ENCODE measurements at regions not wholly inside any gene's neighbourhood (a gene's known extent, or its start where the extent isn't known, plus 50 kb on each side); places are given as distances from the start of the nearest gene placed in this dataset.
"Not testable (repeated sequence)": the region's sequence is repeated elsewhere in the genome, so short reads cannot be mapped to it uniquely, and the experiment has no call there.

GRCh38 chr2:5022061-5022460 lies 670.1 kb upstream of the SOX11 start:
- in situ Hi-C loops (cut with HindIII; ENCODE audit: low pct_ligation_motif_present, low pct_unique_long_range_greater_than_20kb, low sequenced_read_pairs): no loop called here
- no peak for DNase-seq

GRCh38 chr2:5022708-5023635 lies 669.2 kb upstream of the SOX11 start:
- DNase-seq; in situ Hi-C loops (cut with HindIII; ENCODE audit: low pct_ligation_motif_present, low pct_unique_long_range_greater_than_20kb, low sequenced_read_pairs): not testable (repeated sequence)

- DNase-seq: no peak
- in situ Hi-C loops (cut with HindIII; ENCODE audit: low pct_ligation_motif_present, low pct_unique_long_range_greater_than_20kb, low sequenced_read_pairs): no loop called here
Measured at GRCh38 chr2:5026571-5027234, 665.5 kb upstream of the SOX11 start.

- no peak for DNase-seq
- in situ Hi-C loops (cut with HindIII; ENCODE audit: low pct_ligation_motif_present, low pct_unique_long_range_greater_than_20kb, low sequenced_read_pairs): no loop called here
Measured at GRCh38 chr2:5035057-5035488, 657.1 kb upstream of the SOX11 start.

- DNase-seq: no peak
- in situ Hi-C loops (cut with HindIII; ENCODE audit: low pct_ligation_motif_present, low pct_unique_long_range_greater_than_20kb, low sequenced_read_pairs): no loop called here
Measured at GRCh38 chr2:5036256-5036655, 655.9 kb upstream of the SOX11 start.

- DNase-seq: no peak
- in situ Hi-C loops (cut with HindIII; ENCODE audit: low pct_ligation_motif_present, low pct_unique_long_range_greater_than_20kb, low sequenced_read_pairs): no loop called here
Measured at GRCh38 chr2:5039241-5039975, 652.8 kb upstream of the SOX11 start.

- DNase-seq: no peak
- in situ Hi-C loops (cut with HindIII; ENCODE audit: low pct_ligation_motif_present, low pct_unique_long_range_greater_than_20kb, low sequenced_read_pairs): no loop called here
Measured at GRCh38 chr2:5040571-5040970, 651.6 kb upstream of the SOX11 start.

- in situ Hi-C loops (cut with HindIII; ENCODE audit: low pct_ligation_motif_present, low pct_unique_long_range_greater_than_20kb, low sequenced_read_pairs): no loop called here
- no peak for DNase-seq
Measured at GRCh38 chr2:5041501-5041900, 650.7 kb upstream of the SOX11 start.

GRCh38 chr2:5042666-5043440 lies 649.3 kb upstream of the SOX11 start:
- in situ Hi-C loops (cut with HindIII; ENCODE audit: low pct_ligation_motif_present, low pct_unique_long_range_greater_than_20kb, low sequenced_read_pairs): no loop called here
- DNase-seq: no peak

- in situ Hi-C loops (cut with HindIII; ENCODE audit: low pct_ligation_motif_present, low pct_unique_long_range_greater_than_20kb, low sequenced_read_pairs): no loop called here
- DNase-seq: no peak
Measured at GRCh38 chr2:5051300-5051699, 640.9 kb upstream of the SOX11 start.

- in situ Hi-C loops (cut with HindIII; ENCODE audit: low pct_ligation_motif_present, low pct_unique_long_range_greater_than_20kb, low sequenced_read_pairs): no loop called here
- DNase-seq: no peak
Measured at GRCh38 chr2:5052905-5053304, 639.3 kb upstream of the SOX11 start.

GRCh38 chr2:5057891-5058351 lies 634.3 kb upstream of the SOX11 start:
- in situ Hi-C loops (cut with HindIII; ENCODE audit: low pct_ligation_motif_present, low pct_unique_long_range_greater_than_20kb, low sequenced_read_pairs): no loop called here
- no peak for DNase-seq

- in situ Hi-C loops (cut with HindIII; ENCODE audit: low pct_ligation_motif_present, low pct_unique_long_range_greater_than_20kb, low sequenced_read_pairs): no loop called here
- no peak for DNase-seq
Measured at GRCh38 chr2:5060956-5061355, 631.2 kb upstream of the SOX11 start.

GRCh38 chr2:5064687-5065086 lies 627.5 kb upstream of the SOX11 start:
- no peak for DNase-seq
- in situ Hi-C loops (cut with HindIII; ENCODE audit: low pct_ligation_motif_present, low pct_unique_long_range_greater_than_20kb, low sequenced_read_pairs): no loop called here

GRCh38 chr2:5067816-5068215 lies 624.4 kb upstream of the SOX11 start:
- in situ Hi-C loops (cut with HindIII; ENCODE audit: low pct_ligation_motif_present, low pct_unique_long_range_greater_than_20kb, low sequenced_read_pairs): no loop called here
- DNase-seq: no peak

GRCh38 chr2:5070257-5070656 lies 621.9 kb upstream of the SOX11 start:
- in situ Hi-C loops (cut with HindIII; ENCODE audit: low pct_ligation_motif_present, low pct_unique_long_range_greater_than_20kb, low sequenced_read_pairs): no loop called here
- DNase-seq: no peak

GRCh38 chr2:5074733-5075132 lies 617.5 kb upstream of the SOX11 start:
- no peak for DNase-seq
- in situ Hi-C loops (cut with HindIII; ENCODE audit: low pct_ligation_motif_present, low pct_unique_long_range_greater_than_20kb, low sequenced_read_pairs): no loop called here

GRCh38 chr2:5076599-5076998 lies 615.6 kb upstream of the SOX11 start:
- in situ Hi-C loops (cut with HindIII; ENCODE audit: low pct_ligation_motif_present, low pct_unique_long_range_greater_than_20kb, low sequenced_read_pairs): no loop called here
- DNase-seq: no peak

Data from ACHN (cell line).